ENCODE measurements at regions not wholly inside any gene's neighbourhood (a gene's known extent, or its start where the extent isn't known, plus 50 kb on each side); places are given as distances from the start of the nearest gene placed in this dataset.

- TF ChIP-seq CHD4 (IDR thresholded peaks at IDR 0.05), result no peak
- TF ChIP-seq ELK1 (IDR thresholded peaks at IDR 0.05; ENCODE audit: low read depth, low read length), result no peak
- no peak for TF ChIP-seq ZBTB33 (IDR thresholded peaks at IDR 0.05)
Observed at GRCh38 chr3:76651784-76652183, 388.1 kb upstream of the ROBO2 start.
